Cardiac muscle cell (in vitro differentiated cells and primary cell): ENCODE measurements at regions not wholly inside any gene's neighbourhood (a gene's known extent, or its start where the extent isn't known, plus 50 kb on each side); places are given as distances from the start of the nearest gene placed in this dataset.

Experiments used
- DNase-seq, 2 donors: peaks; one replicate each; pipeline versions ENCODE4 v3.0.0 to v3.0.0-alpha.2; 2010 to 2017; ENCODE audit warnings: low read depth in 1 of 2, low spot score in 1 of 2
- H3K27ac ChIP-seq: fragments of 200-600 bp; sonication (generic); 2 replicates; pipeline ENCODE4 v1.5.1; 2016
- H3K27me3 ChIP-seq: fragments of 200-600 bp; sonication (generic); 2 replicates; pipeline ENCODE4 v1.6.0; 2016; ENCODE audit warnings: control low read depth
- H3K36me3 ChIP-seq: fragments of 200-600 bp; sonication (generic); 2 replicates; pipeline ENCODE4 v1.5.1; 2016; ENCODE audit warnings: control low read depth
- H3K4me1 ChIP-seq: fragments of 200-600 bp; sonication (generic); 2 replicates; pipeline ENCODE4 v1.8.1; 2017; ENCODE audit warnings: low read depth, mild to moderate bottlenecking, mixed run types
- H3K4me3 ChIP-seq: fragments of 200-600 bp; sonication (generic); 2 replicates; pipeline ENCODE4 v1.5.1; 2016; ENCODE audit warnings: mild to moderate bottlenecking
- H3K9me3 ChIP-seq: fragments of 200-600 bp; sonication (generic); 2 replicates; pipeline ENCODE4 v1.5.1; 2017; ENCODE audit warnings: low read depth, mild to moderate bottlenecking, control low read depth
- CTCF ChIP-seq: IDR thresholded peaks from 2 replicates; pipeline ENCODE4 v1.5.1; 2012; ENCODE audit warnings: low read depth, mild to moderate bottlenecking, low read length

DNA sequence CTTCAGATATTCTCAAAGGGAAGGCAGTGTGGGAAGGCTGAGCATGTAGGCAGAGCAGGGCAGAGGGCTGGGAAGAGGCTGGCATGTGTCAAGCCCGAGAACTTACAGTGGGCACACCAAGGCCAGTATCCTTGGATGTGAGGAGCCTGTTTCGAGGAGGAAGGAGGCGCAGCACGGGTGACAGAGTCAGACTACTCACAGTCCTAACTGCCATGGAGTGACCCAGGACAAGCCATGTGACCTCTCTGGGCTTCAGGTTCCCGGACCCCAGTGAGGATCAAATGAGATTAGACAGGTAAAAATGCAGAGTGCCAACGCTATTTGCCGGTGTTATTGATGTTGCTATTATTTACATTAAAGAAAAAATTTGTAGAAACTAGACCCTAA is 65.3 kb downstream of the NSMCE3 start:
- no peaks in the 10 kb centered on the region for H3K27me3 ChIP-seq
- no peak overlapping the region for H3K4me3 ChIP-seq
- no peaks in the 10 kb centered on the region for H3K36me3 ChIP-seq
- DNase-seq, result no peak
- H3K27ac ChIP-seq, result no peak overlapping the region
- no peak for TF ChIP-seq CTCF
- no peaks in the 10 kb centered on the region for H3K4me1 ChIP-seq
- H3K9me3 ChIP-seq, result no peaks in the 10 kb centered on the region

GRCh38 chr15:29203718-29204368 is 65.8 kb downstream of the NSMCE3 start:
- Histone ChIP-seq H3K27me3 (no peaks in the 10 kb centered on the region), H3K9me3 (no peaks in the 10 kb centered on the region), H3K4me1 (no peaks in the 10 kb centered on the region), H3K27ac (no peak overlapping the region), H3K4me3 (no peak overlapping the region), H3K36me3 (no peaks in the 10 kb centered on the region)
- TF ChIP-seq CTCF, result no peak
- no peak for DNase-seq

DNA sequence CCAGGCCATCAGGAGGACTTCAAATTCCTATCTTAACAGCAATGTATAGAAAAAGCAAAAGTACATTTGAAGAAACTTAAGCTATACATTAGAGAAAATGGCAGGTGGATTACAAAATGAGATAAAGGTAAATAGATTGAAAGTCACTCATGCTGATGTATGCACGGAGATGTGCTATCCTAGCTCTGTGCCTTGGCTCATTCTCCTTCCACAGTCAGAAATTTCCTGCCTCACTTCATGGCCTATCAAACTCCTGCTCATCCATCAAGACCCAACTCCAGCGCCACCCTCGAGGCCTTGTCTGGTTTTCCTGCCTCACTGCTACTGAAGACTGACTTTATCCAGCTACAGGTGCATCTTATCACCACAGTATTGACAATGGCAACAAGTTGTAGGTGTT is 72.9 kb downstream of the NSMCE3 start:
- Histone ChIP-seq H3K36me3 (no peaks in the 10 kb centered on the region), H3K27me3 (no peaks in the 10 kb centered on the region), H3K27ac (peak overlapping the region; percentile 22), H3K9me3 (no peaks in the 10 kb centered on the region), H3K4me1 (peaks cover 13% of the 10 kb centered on the region), H3K4me3 (no peak overlapping the region)
- no peak for DNase-seq
- no peak for TF ChIP-seq CTCF

GRCh38 chr15:29196290-29196689 is 73.3 kb downstream of the NSMCE3 start:
- no peak for TF ChIP-seq CTCF
- H3K9me3 ChIP-seq, result no peaks in the 10 kb centered on the region
- no peak overlapping the region for H3K4me3 ChIP-seq
- peak overlapping the region; percentile 22 for H3K27ac ChIP-seq
- H3K4me1 ChIP-seq, result peaks cover 13% of the 10 kb centered on the region
- DNase-seq, result peak in 1 of 2 donors; percentile 67
- H3K36me3 ChIP-seq, result no peaks in the 10 kb centered on the region
- no peaks in the 10 kb centered on the region for H3K27me3 ChIP-seq

DNA sequence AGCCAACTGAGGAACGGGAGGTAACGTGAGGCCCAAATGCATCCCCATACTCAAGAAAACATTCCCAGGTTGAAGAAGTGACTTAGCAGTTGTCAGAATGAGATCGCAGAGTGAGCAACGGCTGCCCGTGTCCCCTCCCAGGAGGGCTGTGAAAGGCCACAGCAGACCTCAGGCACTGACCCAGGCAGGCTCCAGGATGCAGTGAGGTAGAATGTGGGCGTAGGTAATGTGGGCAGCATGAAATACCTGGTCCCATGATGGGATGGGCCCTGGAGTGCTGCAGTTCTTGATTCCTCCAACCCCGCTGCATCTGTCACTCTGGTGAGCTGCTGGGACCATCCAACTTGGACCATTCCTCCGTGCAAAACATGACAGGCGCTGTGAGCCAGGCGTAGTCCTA is 74.8 kb downstream of the NSMCE3 start:
- no peak for DNase-seq
- H3K27me3 ChIP-seq, result no peaks in the 10 kb centered on the region
- H3K4me1 ChIP-seq, result peaks cover 13% of the 10 kb centered on the region
- no peaks in the 10 kb centered on the region for H3K36me3 ChIP-seq
- no peak overlapping the region for H3K27ac ChIP-seq
- no peaks in the 10 kb centered on the region for H3K9me3 ChIP-seq
- TF ChIP-seq CTCF, result no peak
- no peak overlapping the region for H3K4me3 ChIP-seq
